Mammary epithelial cell (primary cell): ENCODE measurements at regions not wholly inside any gene's neighbourhood (a gene's known extent, or its start where the extent isn't known, plus 50 kb on each side); places are given as distances from the start of the nearest gene placed in this dataset.

Experiments used
- CTCF ChIP-seq, 2 donors: IDR thresholded peaks in 1 of 2; conservative IDR thresholded peaks in 1 of 2; 2 replicates each; pipeline ENCODE4 v1.5.1; 2011 to 2012; ENCODE audit warnings: inconsistent platforms in 2 of 2, low read length in 2 of 2, mild to moderate bottlenecking in 2 of 2, control low read depth in 1 of 2, low read depth in 1 of 2; ENCODE audit not compliant: insufficient read depth in 1 of 2; ENCODE audit errors: extremely low read depth in 1 of 2
- EZH2 ChIP-seq: IDR thresholded peaks from 2 replicates; pipeline ENCODE4 v1.6.1; 2012; ENCODE audit warnings: low read length, inconsistent platforms, borderline replicate concordance

DNA sequence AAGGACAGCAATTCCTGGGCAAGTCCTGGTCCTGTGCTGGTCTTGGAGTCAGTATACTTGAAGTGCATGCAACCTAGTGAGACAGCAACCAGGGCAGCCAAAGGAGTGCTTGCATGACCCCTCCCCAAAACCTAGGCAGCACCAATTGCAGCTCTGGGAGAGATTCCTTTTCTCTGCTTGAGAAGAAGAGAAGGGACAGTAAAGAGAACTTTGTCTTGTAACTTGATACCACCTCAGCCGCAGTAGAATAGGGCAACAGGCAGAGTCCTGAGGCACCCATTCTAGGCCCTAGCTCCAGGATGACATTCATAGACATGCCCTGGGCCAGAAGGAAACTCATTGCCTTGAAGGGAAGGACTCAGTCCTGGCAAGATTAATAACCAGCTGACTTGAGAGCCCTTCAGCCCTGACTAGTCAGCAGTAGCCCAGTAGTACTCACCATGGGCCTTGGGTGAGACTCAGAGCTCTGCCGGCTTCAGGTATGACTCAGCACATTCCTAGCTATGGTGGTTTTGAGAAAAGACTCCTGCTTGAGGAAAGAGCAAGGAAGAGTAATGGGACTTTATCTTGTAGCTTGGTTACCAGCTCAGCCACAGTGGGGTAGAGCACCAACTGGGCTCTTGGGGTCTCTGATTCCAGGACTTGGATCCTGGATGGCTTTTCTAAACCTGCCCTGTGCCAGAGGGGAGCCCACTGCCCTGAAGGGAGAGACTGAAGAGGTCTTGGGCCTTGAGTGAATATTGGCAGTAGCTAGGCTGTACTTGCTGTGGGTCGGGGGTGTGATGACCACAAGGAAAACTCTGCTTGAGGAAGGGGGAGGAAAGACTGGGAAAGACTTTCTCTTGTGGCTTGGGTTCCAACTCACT lies 51.7 kb upstream of the ACADM start:
- TF ChIP-seq CTCF (conservative IDR thresholded peaks at IDR 0.05 in 1 of 2, IDR thresholded peaks at IDR 0.05 in 1 of 2; ENCODE audit: extremely low read depth in 1 of 2, insufficient read depth in 1 of 2, low read depth in 1 of 2, low read length in 2 of 2) (no peak), EZH2 (no peak)
